ENCODE measurements at regions not wholly inside any gene's neighbourhood (a gene's known extent, or its start where the extent isn't known, plus 50 kb on each side); places are given as distances from the start of the nearest gene placed in this dataset.
A peak's percentile ranks its signal among the peaks of the same experiment; 100 is the strongest.

GRCh38 chr4:15340902-15341732 is 86.7 kb upstream of the C1QTNF7 start:
- Histone ChIP-seq H3K79me2 (ENCODE audit: control insufficient read depth, insufficient read depth, low read length) (no peaks in the 10 kb centered on the region), H3K18ac (ENCODE audit: low read length) (no peak overlapping the region), H2BK15ac (replicated peaks; ENCODE audit: low read depth) (no peak overlapping the region), H3K23ac (ENCODE audit: low read length) (no peak overlapping the region), H4K5ac (ENCODE audit: low read length) (no peak overlapping the region), H3K27ac (ENCODE audit: low read depth, low read length) (no peak overlapping the region), H3K79me1 (ENCODE audit: low read length) (no peaks in the 10 kb centered on the region), H3K4me1 (ENCODE audit: control insufficient read depth, low read depth, low read length) (peaks cover 2% of the 10 kb centered on the region), H2AK5ac (ENCODE audit: low read length) (no peak overlapping the region), H3K4ac (ENCODE audit: low read depth, low read length) (no peak overlapping the region), H3K4me3 (ENCODE audit: low read length) (no peak overlapping the region), H3K4me2 (ENCODE audit: low read length) (no peak overlapping the region), H3K56ac (ENCODE audit: low read length) (no peak overlapping the region), H3K9ac (ENCODE audit: low read length) (no peak overlapping the region), H3K27me3 (ENCODE audit: insufficient read depth, low read length, poor library complexity) (no peaks in the 10 kb centered on the region), H4K8ac (ENCODE audit: low read depth, low read length) (no peak overlapping the region), H2BK5ac (ENCODE audit: low read length) (no peak overlapping the region), H2BK120ac (ENCODE audit: low read depth, low read length) (no peak overlapping the region), H3K36me3 (ENCODE audit: control insufficient read depth, insufficient read depth, low read length) (no peaks in the 10 kb centered on the region)
- no peak for DNase-seq
- no CpG with 5 or more reads among the region's 13 CpGs for WGBS (ENCODE audit: extremely low coverage, insufficient coverage, low lambda C conversion rate)

GRCh38 chr4:15341733-15342300 is 86.0 kb upstream of the C1QTNF7 start:
- H3K4ac ChIP-seq (ENCODE audit: low read depth, low read length), result no peak overlapping the region
- no CpG with 5 or more reads among the region's 21 CpGs for WGBS (ENCODE audit: extremely low coverage, insufficient coverage, low lambda C conversion rate)
- H3K23ac ChIP-seq (ENCODE audit: low read length), result no peak overlapping the region
- H3K27me3 ChIP-seq (ENCODE audit: insufficient read depth, low read length, poor library complexity), result no peaks in the 10 kb centered on the region
- no peak overlapping the region for H2BK120ac ChIP-seq (ENCODE audit: low read depth, low read length)
- H3K18ac ChIP-seq (ENCODE audit: low read length), result no peak overlapping the region
- peak overlapping the region; percentile 22 for H2AK5ac ChIP-seq (ENCODE audit: low read length)
- no peak overlapping the region for H3K56ac ChIP-seq (ENCODE audit: low read length)
- no peak for DNase-seq
- no peak overlapping the region for H3K4me3 ChIP-seq (ENCODE audit: low read length)
- no peak overlapping the region for H3K4me2 ChIP-seq (ENCODE audit: low read length)
- no peaks in the 10 kb centered on the region for H3K79me1 ChIP-seq (ENCODE audit: low read length)
- no peaks in the 10 kb centered on the region for H3K36me3 ChIP-seq (ENCODE audit: control insufficient read depth, insufficient read depth, low read length)
- no peak overlapping the region for H3K27ac ChIP-seq (ENCODE audit: low read depth, low read length)
- no peaks in the 10 kb centered on the region for H3K79me2 ChIP-seq (ENCODE audit: control insufficient read depth, insufficient read depth, low read length)
- no peak overlapping the region for H4K5ac ChIP-seq (ENCODE audit: low read length)
- H2BK5ac ChIP-seq (ENCODE audit: low read length), result no peak overlapping the region
- H4K8ac ChIP-seq (ENCODE audit: low read depth, low read length), result no peak overlapping the region
- H3K9ac ChIP-seq (ENCODE audit: low read length), result no peak overlapping the region
- H3K4me1 ChIP-seq (ENCODE audit: control insufficient read depth, low read depth, low read length), result no peaks in the 10 kb centered on the region
- no peak overlapping the region for H2BK15ac ChIP-seq (replicated peaks; ENCODE audit: low read depth)

- Histone ChIP-seq H3K23ac (ENCODE audit: low read length) (no peak overlapping the region), H3K4me3 (ENCODE audit: low read length) (no peak overlapping the region), H3K36me3 (ENCODE audit: control insufficient read depth, insufficient read depth, low read length) (no peaks in the 10 kb centered on the region), H3K27me3 (ENCODE audit: insufficient read depth, low read length, poor library complexity) (no peaks in the 10 kb centered on the region), H3K18ac (ENCODE audit: low read length) (no peak overlapping the region), H4K8ac (ENCODE audit: low read depth, low read length) (no peak overlapping the region), H2BK15ac (replicated peaks; ENCODE audit: low read depth) (no peak overlapping the region), H3K27ac (ENCODE audit: low read depth, low read length) (no peak overlapping the region), H4K5ac (ENCODE audit: low read length) (no peak overlapping the region), H3K56ac (ENCODE audit: low read length) (no peak overlapping the region), H3K79me1 (ENCODE audit: low read length) (no peaks in the 10 kb centered on the region), H3K9ac (ENCODE audit: low read length) (no peak overlapping the region), H3K79me2 (ENCODE audit: control insufficient read depth, insufficient read depth, low read length) (no peaks in the 10 kb centered on the region), H2BK120ac (ENCODE audit: low read depth, low read length) (no peak overlapping the region), H3K4me2 (ENCODE audit: low read length) (no peak overlapping the region), H2AK5ac (ENCODE audit: low read length) (no peak overlapping the region), H2BK5ac (ENCODE audit: low read length) (no peak overlapping the region), H3K4me1 (ENCODE audit: control insufficient read depth, low read depth, low read length) (peaks cover under 1% of the 10 kb centered on the region), H3K4ac (ENCODE audit: low read depth, low read length) (no peak overlapping the region)
- WGBS (ENCODE audit: extremely low coverage, insufficient coverage, low lambda C conversion rate), result no CpG with 5 or more reads among the region's 4 CpGs
- no peak for DNase-seq
Measured at GRCh38 chr4:15343000-15343399, 84.8 kb upstream of the C1QTNF7 start.

- H3K79me2 ChIP-seq (ENCODE audit: control insufficient read depth, insufficient read depth, low read length), result no peaks in the 10 kb centered on the region
- no peak overlapping the region for H2AK5ac ChIP-seq (ENCODE audit: low read length)
- no peak overlapping the region for H2BK120ac ChIP-seq (ENCODE audit: low read depth, low read length)
- H3K36me3 ChIP-seq (ENCODE audit: control insufficient read depth, insufficient read depth, low read length), result no peaks in the 10 kb centered on the region
- no peak overlapping the region for H3K4ac ChIP-seq (ENCODE audit: low read depth, low read length)
- no peak overlapping the region for H2BK15ac ChIP-seq (replicated peaks; ENCODE audit: low read depth)
- H3K4me2 ChIP-seq (ENCODE audit: low read length), result no peak overlapping the region
- no peak overlapping the region for H2BK5ac ChIP-seq (ENCODE audit: low read length)
- H3K9ac ChIP-seq (ENCODE audit: low read length), result no peak overlapping the region
- H3K23ac ChIP-seq (ENCODE audit: low read length), result no peak overlapping the region
- no peak overlapping the region for H3K4me3 ChIP-seq (ENCODE audit: low read length)
- no CpG with 5 or more reads among the region's 2 CpGs for WGBS (ENCODE audit: extremely low coverage, insufficient coverage, low lambda C conversion rate)
- H3K27ac ChIP-seq (ENCODE audit: low read depth, low read length), result no peak overlapping the region
- no peak overlapping the region for H4K8ac ChIP-seq (ENCODE audit: low read depth, low read length)
- no peaks in the 10 kb centered on the region for H3K27me3 ChIP-seq (ENCODE audit: insufficient read depth, low read length, poor library complexity)
- peaks cover 2% of the 10 kb centered on the region for H3K4me1 ChIP-seq (ENCODE audit: control insufficient read depth, low read depth, low read length)
- no peak for DNase-seq
- H4K5ac ChIP-seq (ENCODE audit: low read length), result no peak overlapping the region
- H3K56ac ChIP-seq (ENCODE audit: low read length), result no peak overlapping the region
- H3K18ac ChIP-seq (ENCODE audit: low read length), result no peak overlapping the region
- no peaks in the 10 kb centered on the region for H3K79me1 ChIP-seq (ENCODE audit: low read length)
Measured at GRCh38 chr4:15343581-15343980, 84.3 kb upstream of the C1QTNF7 start.

GRCh38 chr4:15344041-15344440 is 83.8 kb upstream of the C1QTNF7 start:
- H3K36me3 ChIP-seq (ENCODE audit: control insufficient read depth, insufficient read depth, low read length), result no peaks in the 10 kb centered on the region
- no peak overlapping the region for H4K5ac ChIP-seq (ENCODE audit: low read length)
- no peak overlapping the region for H3K23ac ChIP-seq (ENCODE audit: low read length)
- H2BK120ac ChIP-seq (ENCODE audit: low read depth, low read length), result no peak overlapping the region
- H3K18ac ChIP-seq (ENCODE audit: low read length), result no peak overlapping the region
- no peak overlapping the region for H2BK15ac ChIP-seq (replicated peaks; ENCODE audit: low read depth)
- H3K56ac ChIP-seq (ENCODE audit: low read length), result no peak overlapping the region
- H3K4me1 ChIP-seq (ENCODE audit: control insufficient read depth, low read depth, low read length), result peaks cover 5% of the 10 kb centered on the region
- H3K9ac ChIP-seq (ENCODE audit: low read length), result no peak overlapping the region
- H2BK5ac ChIP-seq (ENCODE audit: low read length), result no peak overlapping the region
- no CpG with 5 or more reads among the region's 2 CpGs for WGBS (ENCODE audit: extremely low coverage, insufficient coverage, low lambda C conversion rate)
- H4K8ac ChIP-seq (ENCODE audit: low read depth, low read length), result no peak overlapping the region
- H3K27ac ChIP-seq (ENCODE audit: low read depth, low read length), result no peak overlapping the region
- no peak overlapping the region for H2AK5ac ChIP-seq (ENCODE audit: low read length)
- DNase-seq, result peak; percentile 69
- no peaks in the 10 kb centered on the region for H3K79me2 ChIP-seq (ENCODE audit: control insufficient read depth, insufficient read depth, low read length)
- no peak overlapping the region for H3K4ac ChIP-seq (ENCODE audit: low read depth, low read length)
- no peak overlapping the region for H3K4me2 ChIP-seq (ENCODE audit: low read length)
- H3K27me3 ChIP-seq (ENCODE audit: insufficient read depth, low read length, poor library complexity), result no peaks in the 10 kb centered on the region
- H3K79me1 ChIP-seq (ENCODE audit: low read length), result no peaks in the 10 kb centered on the region
- no peak overlapping the region for H3K4me3 ChIP-seq (ENCODE audit: low read length)

Data from mesendoderm (in vitro differentiated cells).